ENCODE measurements at regions not wholly inside any gene's neighbourhood (a gene's known extent, or its start where the extent isn't known, plus 50 kb on each side); places are given as distances from the start of the nearest gene placed in this dataset.

DNA sequence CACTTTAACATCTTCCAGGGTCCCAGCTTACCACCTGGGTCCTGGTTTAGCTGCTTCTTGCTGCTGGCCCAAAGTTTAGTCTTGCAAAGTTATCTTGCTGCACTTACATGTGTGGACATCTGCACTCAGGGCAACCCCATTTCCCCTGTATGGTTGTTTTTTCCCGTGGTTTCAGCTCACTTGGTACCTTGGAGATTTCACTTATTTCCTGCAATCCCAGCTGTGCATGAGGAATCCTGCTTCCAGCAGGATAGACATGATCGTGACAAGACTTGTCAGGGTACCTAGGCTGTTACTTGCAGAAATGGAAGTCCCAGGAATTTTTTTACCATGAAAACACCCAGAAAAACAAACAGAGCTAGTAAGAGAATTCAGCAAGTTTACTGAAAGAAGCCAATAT, 95.9 kb upstream of the LEP start:
- no peak for DNase-seq (ENCODE audit: low read depth)

DNA sequence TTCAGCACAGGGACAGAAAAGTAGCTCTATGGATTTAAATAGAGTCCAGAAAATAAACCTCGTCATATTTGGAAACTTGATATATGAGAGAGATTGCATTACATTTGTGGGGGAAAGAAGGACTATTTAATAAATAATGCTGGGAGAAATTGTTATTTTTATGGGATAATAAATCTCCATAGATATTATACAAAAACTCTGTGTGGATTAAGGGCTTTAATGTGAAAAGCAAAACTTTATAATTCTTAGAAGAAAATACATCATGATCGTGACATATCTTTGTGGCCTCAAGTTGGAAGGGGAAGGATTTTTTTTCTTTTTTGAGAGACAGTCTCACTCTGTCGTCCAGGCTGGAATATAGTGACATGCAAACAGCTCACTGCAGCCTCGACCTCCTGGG, 95.0 kb upstream of the LEP start:
- DNase-seq (ENCODE audit: low read depth) = no peak

DNA sequence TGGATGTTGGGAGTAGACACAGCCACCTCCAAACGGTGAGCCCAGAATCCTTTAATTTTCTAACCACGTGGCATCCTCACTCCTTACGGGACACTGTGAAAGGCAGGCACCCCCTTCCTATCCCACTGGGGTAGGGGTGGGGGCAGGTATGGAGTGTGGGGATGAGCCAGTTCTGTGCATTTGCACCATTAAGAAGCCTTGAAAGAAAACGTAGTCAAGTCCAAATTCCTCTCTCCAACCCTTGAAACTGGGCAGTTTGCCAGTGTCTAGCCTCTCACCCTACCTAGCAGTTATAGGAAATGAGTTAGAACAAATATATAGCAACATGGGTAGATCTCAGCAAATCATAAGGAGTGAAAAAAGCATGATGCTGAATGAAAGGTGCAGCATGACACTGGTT, 92.4 kb upstream of the LEP start:
- DNase-seq (ENCODE audit: low read depth) = no peak

DNA sequence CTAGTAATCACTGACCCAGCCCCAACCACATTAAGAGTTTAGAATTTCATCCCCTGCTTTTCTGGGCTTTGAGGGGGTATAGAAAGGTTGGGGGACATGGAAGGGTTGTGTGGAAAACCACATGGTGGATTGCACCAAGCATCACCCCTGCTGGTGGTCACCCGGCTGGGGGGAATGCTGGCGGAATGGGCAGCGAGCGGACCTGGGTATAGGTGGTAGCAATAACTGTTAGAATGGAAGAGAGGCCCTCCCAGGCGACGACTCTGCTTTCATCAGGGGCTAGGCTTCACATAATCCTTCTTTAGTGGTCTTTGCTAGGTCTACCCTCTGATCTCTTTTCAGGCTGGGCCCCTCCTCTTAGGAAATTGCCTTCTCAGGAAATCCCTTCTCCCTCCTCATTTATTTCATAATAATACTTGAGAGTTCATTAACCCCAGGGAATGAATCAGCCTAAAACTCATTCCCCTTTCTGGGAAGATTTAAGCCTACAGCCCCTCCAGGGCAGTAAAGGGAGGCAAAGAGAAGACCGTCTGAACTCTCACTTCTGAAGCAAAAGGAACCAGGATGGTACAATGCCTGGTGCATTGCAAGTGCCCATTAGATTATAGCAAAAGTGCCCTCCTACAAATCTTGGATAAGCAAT, 90.7 kb upstream of the LEP start:
- DNase-seq (ENCODE audit: low read depth) = no peak

DNA sequence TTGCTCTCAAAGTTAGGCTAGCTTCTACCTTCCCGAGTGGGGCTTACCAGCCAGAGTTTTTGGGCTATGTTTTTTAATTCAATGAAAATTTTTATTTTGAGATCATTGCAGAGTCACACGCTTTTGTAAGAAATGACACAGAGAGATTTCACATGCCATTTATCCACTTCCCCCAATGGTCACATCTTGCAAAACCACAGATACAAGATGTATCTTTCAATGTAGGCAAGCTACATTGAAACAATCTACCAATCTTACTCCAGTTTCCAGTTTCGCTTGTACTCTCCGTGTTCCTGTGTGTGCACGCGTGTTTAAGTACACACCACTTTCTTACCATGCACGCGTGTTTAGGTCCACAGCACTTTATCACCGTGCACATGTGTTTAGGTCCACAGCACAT, 89.4 kb upstream of the LEP start:
- no peak for DNase-seq (ENCODE audit: low read depth)

DNA sequence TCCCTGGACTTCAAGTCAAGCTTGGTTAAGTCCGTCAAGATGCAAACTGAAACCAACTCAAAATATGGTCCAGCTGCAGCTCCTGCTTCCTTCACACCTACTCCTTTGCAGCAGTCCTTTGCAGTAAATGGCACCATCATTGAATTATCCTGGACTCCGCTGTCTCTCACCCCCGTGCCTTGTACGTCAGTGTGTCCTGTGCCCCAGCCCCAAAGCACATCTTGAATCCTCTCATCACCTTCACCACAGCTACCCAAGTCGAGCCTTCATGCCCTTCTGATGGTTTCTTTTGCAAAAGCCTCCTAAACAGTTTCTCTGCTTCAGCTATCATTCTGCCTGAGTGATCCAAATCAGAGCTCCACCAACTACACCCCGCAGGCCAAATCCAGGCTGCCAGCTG, 88.4 kb upstream of the LEP start:
- no peak for DNase-seq (ENCODE audit: low read depth)

DNA sequence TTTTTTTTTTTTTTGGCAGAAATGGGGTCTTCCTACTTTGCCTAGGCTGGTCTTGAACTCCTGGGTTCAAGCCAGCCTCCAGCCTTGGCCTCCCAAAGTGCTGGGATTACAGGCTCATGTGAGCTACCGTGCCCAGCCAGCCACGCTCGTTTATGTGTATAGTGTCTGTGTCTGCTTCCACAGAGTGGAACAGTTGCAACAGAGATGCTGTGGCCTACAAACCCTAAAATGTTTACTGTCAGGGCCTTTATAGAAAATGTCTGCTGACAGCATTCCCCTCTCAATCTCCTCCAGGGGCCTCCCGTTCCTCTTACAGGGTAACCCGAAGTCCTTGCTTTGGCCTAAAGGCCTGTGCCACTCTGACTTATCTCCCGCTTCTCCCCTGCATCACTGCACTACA, 87.6 kb upstream of the LEP start:
- DNase-seq (ENCODE audit: low read depth) = no peak

DNA sequence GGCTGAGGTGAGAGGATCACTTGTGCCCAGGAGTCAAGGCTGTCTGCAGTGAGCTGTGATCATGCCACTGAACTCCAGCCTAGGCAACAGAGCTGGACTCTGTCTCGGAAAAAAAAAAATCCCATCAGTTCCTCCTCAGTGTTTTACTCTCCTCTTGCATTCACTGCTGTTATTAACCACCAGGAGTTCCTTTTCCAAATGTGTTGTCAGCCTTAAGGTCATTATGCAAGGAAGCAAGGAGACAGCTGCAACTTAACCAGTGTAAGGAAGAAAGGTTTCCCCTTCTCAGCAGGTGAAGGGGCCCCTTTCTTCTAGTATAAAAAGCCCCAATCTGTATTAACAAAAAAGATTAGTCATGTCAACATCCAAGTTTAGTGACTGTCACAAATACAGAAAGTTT, 86.6 kb upstream of the LEP start:
- DNase-seq (ENCODE audit: low read depth) = no peak

DNA sequence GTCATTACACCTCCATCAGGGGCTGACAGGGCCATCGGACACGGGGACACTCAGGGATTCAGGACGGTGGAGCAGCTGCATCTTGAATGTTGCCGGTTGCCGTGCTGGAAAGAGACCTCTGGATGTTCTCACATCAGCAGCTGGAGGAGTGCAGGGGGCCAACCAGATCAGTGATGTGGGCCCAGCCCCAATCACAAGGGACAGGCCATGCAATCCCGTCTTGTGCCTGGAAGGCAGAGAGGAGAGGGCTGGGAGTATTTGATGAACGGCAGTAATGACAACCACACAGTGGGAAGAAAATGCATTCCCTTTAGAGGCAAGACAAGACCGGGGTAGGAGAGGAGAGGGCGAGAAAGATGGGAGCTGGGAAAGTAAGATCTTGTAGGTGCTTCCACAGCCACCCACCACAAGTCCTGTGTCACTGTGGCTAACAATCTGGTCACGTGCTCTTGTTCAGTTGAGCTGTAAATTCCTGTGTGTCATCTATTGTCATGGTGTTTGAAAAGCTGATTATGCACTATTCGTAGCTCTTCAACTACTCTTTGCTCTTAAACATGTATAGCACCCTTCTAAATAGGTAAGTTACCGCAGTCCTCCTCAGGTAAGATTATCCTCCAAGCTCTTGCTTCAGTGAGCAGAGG, 85.9 kb upstream of the LEP start:
- DNase-seq (ENCODE audit: low read depth) = no peak

DNA sequence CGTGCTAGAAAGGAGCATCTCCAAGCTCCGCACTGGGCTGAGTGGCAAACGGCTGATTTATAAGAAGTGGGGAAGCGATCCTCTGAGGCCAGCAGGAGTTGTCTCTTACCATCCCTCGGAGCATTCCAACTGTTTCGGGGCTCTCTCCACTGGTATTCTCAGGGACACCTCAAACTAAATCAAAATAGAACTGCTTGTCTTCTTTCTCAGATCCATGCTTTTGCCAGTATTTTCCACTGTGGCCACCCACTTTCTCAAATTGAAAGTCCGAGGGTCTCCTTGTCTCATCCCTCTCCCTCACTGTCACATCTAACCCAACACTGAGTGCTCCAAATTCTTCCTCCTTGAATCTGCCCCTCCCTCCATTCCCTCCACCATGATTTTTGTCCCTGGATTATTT, 83.2 kb upstream of the LEP start:
- DNase-seq (ENCODE audit: low read depth) = no peak

DNA sequence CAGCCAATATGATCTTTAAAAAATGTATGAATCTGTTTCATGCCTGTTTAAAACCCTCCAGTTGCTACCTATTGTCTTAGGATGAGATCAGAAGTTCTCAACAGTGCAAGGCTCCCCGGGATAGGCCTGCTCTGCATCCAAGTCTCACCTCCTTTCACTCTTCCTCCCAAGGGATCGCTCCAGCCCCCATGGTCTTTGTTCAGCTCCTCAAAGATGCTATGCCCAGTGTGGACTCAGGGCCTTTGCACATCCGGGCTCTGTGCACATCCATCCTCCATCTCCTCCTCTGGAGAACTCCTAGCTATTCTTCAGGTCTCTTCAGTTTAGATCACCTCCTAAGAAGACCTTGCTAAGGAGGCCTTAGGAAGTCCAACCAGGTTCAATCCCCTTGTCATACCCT, 82.7 kb upstream of the LEP start:
- no peak for DNase-seq (ENCODE audit: low read depth)

DNA sequence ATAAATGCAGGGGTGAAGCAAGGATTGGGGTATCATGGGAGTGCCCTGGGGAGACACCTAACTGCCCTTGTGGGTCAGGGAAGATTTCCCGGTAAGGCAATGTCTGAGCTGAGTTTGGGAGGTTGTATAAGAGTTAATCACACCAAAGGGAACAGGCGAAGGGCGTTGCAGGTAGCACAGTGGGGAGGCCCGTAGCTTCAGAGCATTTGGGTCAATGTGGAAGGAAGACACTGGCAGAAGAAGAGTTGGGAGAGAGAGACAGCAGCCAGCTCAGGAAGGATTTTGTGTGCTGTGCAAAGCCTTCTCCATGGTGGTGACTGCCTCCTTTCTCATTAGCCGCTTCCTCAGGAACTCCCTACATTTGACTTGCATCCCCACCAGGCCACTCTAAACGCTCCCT, 80.8 kb upstream of the LEP start:
- no peak for DNase-seq (ENCODE audit: low read depth)

DNA sequence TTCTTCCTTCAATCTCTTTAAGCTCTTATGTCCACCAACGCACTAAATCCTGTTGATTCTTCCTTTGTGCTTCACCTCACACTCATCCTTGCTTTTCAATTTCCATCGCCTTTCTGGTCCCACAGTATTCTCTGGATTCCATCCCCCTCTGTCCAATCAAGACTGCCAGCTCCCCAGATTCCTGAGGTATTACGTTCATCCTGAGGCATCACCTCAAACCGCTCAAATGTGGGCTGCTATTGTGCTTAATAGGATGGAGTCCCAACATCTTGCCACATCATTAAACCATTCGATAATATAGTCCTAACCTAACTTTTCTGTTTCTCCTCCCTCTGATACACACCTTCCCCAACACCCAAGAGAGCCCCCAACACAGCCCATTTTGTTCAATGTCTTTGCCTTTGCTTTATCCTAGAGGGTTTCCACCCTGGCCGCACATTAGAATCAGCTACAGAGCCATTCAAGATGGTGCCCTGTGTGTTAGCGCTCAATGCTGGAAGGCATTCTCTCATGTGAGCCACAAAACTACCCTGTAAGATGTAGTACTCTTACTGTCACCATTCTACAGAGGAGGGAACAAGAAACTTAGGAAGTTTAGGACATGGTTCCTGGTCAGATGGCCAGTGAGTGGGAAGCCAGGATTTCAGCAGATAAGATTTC, 79.5 kb upstream of the LEP start:
- no peak for DNase-seq (ENCODE audit: low read depth)

DNA sequence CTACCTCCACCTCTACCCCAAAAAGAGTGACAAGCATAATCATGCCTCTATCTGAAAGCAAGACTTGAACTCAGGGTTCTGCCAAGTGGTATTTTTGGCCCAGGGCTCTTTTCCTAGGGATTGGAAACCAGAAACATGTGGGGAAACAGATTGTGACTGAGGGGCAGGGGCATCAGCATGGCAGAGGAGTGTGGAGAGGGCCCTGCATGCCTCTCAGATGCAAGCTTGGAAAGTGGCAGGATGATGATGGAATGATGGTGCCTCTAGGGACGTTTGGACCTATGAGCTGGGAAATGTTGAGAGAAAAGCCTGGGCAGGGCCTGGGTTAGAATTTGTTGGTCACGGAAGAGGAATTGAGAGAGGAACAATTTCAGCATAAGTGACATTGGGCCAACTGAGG, 78.4 kb upstream of the LEP start:
- DNase-seq (ENCODE audit: low read depth) = no peak

DNA sequence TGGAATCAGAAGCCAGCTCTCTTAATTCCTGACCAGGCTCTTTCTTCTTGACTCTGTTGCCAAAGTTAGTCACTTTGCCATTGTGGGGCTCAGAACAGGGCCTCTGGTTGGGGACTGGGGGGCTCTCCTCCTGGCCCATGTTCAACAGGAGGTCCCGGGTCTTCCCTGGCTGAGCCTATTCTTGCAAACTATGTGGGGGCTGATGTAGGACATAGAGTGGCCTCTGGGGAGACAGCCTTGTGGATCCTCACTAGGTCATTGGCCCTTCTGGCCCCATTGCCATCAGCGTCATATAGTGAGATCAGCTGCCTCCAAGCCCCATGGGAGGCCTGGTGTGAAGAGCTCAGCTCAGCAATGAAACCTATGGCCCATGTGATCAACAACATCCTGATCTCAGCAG, 77.6 kb upstream of the LEP start:
- no peak for DNase-seq (ENCODE audit: low read depth)

DNA sequence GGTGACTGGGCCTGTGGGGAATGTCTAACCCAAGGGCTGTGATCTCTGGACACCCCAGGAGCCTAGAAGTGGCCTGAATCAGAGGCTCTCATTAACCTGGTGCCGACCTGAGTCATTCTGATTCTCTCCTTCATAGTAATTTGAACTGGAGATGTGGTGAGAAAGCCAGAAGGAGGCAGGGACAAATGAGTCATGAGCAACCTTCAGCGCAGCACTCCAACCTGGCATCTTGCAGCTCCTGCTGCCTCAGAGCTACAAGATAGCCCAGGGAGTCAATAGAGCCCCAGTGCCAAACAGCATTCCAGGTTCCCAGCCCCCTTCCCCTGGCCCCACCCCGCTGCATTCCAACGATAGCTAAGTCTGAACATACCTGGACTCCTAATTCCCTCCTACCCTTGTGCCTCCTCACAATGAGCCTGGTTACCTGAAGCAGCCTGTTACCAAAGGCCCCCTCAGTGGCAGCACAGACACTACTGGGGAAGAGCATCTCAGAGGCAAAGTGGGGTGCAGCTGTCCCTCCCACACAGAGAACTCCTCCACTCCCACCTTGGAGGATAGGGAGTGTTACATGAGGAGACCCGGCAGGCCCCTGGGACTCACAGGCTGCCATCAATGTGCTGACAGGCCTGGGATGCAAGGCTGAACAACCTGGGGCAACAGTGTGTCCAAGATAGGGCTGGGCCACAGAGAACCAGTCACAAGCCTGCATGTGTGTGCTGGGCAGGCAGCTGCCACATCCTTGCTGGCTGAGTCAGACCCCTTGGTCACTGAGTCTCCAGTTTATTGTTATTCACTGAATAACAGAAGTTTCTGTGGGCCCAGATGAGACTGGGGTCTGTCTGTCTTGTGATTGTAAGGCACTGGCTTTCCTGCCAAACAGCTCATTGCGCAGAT, 76.8 kb upstream of the LEP start:
- DNase-seq (ENCODE audit: low read depth) = peak; percentile 52

DNA sequence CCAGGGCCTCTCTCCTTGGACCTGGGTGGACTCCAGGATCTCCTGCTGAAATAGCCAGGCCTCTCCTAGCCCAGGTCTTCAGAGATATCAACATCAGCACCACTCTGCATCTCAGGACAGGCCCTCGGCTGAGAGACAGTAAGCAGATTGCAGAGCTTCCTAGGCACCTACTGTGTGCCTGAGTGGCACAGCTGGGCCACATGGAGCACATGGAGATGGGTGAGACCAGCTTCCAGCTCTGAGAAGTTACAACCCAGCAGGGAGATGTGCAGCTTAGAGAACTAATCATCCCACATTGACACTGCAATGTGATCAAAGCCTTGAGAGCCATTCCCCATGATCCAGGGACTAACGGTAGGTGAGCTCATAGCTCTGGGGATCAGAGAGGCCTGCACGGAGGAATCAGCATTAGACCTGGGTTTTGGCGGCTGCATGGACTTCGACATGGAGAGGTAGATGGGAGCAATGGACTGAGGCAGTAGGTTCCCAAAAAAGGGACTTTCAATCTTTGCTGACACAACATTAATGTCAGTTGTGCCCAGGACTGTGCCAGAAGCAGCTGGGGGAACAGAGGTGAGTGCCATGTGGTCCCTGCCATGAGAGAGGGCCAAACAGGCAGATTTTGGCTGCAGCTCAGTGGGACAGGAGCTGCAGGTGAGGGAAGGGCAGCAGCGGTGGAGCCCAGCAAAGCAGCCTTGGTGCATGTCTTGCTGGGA, 76.0 kb upstream of the LEP start:
- DNase-seq (ENCODE audit: low read depth) = no peak

DNA sequence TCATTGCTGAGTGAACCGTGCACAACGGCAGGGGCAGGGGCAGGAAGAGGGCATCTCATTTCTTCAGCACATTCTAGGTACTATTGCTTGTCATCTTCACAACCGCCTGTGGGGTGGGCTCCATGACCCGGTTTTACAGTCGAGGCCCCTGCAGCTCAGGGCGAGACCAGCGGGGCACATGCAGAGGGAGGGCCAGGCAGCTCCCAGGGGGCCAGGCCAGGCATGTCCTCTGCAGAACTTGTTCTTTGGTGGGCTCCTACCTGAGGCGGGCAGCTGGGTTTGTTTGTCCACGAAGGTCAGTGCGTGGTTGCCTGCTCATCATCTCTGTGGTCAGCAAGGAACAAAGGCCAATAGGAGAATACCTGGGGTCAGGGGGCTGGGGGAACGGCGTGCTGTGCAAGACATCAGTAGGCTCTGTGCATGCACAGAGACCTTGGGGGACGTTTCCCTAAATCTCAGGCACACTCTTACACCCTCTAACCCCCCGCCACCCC, 75.1 kb upstream of the LEP start:
- no peak for DNase-seq (ENCODE audit: low read depth)

DNA sequence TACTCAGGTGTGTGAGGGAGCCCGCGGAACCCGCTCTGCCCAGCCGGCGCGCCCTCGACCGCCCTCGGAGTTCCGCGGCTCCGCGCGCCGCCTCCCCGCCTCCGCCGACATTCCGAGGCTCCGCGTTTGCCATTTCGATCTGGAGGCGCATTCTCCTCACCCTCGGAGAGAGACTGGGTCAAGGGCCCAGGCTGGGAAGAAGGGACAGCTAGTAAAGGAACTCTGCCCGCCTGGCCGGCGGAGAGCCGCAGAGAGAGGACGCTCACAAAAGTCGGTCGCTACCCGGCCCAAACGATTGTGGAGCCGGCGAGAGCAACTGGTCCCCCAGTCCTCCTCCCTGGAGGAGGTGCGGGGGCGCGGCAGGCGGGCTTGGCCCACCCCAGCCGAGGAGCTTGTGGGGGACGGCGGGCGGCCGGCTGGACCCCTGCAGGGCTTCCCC, 74.5 kb upstream of the LEP start:
- DNase-seq (ENCODE audit: low read depth) = no peak

DNA sequence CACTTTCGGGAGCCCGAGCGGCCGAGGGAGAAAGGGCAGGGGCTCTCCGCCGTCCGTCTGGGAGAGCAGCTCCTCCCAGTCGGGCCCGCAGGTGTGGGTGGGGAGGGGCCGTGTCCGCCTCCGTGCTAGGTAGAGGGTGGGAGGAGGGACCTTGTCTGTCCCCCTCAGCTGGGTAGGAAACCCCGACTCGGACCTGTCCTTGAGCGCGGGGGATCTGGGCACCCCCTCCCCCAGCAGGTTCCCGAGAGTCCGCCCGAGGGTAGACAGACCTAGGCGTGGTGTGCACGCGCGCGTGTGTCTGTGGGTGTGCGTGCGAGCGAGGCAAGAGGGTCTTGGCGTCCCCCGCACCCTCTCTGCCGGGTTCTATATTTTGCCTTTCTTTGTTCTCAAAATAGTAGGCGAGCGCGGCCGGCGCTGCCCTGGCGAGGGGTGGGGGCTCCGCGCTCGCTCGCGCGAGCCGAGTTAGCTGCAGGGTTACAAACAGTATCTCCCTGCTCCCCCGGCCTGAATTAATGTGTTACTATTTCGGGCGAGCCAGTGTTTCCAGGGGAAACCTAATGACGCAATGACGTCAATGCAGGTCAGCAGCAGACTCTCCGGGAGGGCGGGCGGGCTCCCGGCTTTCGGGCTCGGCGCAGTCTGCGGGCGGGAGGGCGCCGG, 73.9 kb upstream of the LEP start:
- no peak for DNase-seq (ENCODE audit: low read depth)
